ENCODE measurements at regions not wholly inside any gene's neighbourhood (a gene's known extent, or its start where the extent isn't known, plus 50 kb on each side); places are given as distances from the start of the nearest gene placed in this dataset.

GRCh38 chr6:21438986-21439352 is 154.6 kb upstream of the SOX4 start:
- no peak for FAIRE-seq
- no peak for DNase-seq (ENCODE audit: insufficient read length)
- no peak for TF ChIP-seq POLR2AphosphoS5 (IDR thresholded peaks at IDR 0.05; ENCODE audit: low read depth, low read length)
- TF ChIP-seq TAF1 (IDR thresholded peaks at IDR 0.05; ENCODE audit: borderline replicate concordance, low read depth, low read length) = no peak
- no peak for TF ChIP-seq POLR2A (IDR thresholded peaks at IDR 0.05; ENCODE audit: low read depth, low read length)

DNA sequence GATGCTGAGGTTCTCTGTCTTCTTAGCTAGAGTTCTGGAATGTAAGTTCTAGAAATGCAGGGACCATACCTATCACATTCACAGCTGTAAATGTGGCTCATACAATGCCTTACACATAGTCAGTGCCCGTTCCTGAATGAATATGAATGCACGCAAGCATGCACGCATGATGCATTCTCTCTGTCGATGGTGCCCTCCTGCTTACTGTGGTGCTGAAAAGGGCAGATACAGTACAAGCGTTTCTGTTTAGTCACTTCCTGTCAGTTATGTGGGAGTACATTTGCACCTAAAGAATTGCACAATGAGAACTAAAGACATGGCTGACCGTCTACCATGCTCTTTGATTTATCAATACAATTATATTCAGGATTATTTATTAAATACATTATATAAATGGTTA is 152.2 kb upstream of the SOX4 start:
- DNase-seq (ENCODE audit: insufficient read length) = no peak
- TF ChIP-seq TAF1 (IDR thresholded peaks at IDR 0.05; ENCODE audit: borderline replicate concordance, low read depth, low read length) = no peak
- no peak for TF ChIP-seq POLR2AphosphoS5 (IDR thresholded peaks at IDR 0.05; ENCODE audit: low read depth, low read length)
- TF ChIP-seq POLR2A (IDR thresholded peaks at IDR 0.05; ENCODE audit: low read depth, low read length) = no peak
- no peak for FAIRE-seq

- DNase-seq (ENCODE audit: insufficient read length) (no peak), FAIRE-seq (no peak)
- TF ChIP-seq POLR2AphosphoS5 (IDR thresholded peaks at IDR 0.05; ENCODE audit: low read depth, low read length) (no peak), POLR2A (IDR thresholded peaks at IDR 0.05; ENCODE audit: low read depth, low read length) (no peak), TAF1 (IDR thresholded peaks at IDR 0.05; ENCODE audit: borderline replicate concordance, low read depth, low read length) (no peak)
Measured at GRCh38 chr6:21442874-21443273, 150.7 kb upstream of the SOX4 start.

DNA sequence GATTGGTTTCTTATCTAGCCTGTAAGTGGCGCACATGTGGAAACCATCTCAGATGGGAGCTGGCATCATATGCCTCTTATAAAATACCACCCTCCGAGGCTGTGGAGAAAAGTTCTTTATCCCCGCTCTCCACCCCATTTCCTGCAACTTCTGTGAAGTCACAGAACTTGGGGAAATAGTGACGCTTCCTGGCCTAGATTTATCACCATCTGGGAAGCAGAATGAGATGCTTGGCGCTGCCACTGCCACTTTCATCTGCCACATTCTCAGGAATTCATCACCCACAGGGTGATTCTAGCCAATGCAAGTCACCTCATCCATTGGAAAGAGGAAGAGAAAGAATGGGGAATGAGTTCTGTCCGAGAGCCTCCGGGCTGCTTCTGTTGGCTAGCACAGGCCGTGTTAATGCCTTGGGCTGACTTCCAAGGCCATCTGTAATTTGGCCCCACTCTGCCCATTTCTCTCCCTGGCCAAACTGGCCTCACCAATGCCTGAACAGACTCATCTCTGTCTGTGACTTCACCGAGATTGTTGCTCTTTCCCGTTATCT is 148.8 kb upstream of the SOX4 start:
- FAIRE-seq = no peak
- TF ChIP-seq POLR2A (IDR thresholded peaks at IDR 0.05; ENCODE audit: low read depth, low read length) (no peak), POLR2AphosphoS5 (IDR thresholded peaks at IDR 0.05; ENCODE audit: low read depth, low read length) (no peak), TAF1 (IDR thresholded peaks at IDR 0.05; ENCODE audit: borderline replicate concordance, low read depth, low read length) (no peak)
- no peak for DNase-seq (ENCODE audit: insufficient read length)

DNA sequence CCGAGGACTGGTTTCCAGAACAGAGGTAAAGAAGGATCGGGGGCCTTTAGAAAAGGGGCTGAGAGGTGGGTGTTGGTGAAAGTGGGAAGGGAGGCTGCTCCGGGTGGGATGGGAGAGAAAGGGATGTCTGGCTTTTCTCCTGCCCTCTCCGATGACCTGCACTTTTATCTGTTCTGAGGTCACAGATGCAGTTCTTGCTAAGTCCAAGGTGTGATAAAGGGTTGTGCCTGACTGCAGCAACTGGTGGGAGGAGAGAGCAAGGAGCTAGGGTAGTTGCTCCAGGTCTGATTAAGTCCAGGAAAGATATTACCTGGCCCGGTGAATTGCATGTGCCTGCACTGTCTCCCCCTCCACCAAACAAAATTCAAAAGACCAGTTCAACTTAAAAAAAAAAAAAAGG is 145.6 kb upstream of the SOX4 start:
- DNase-seq (ENCODE audit: insufficient read length) = no peak
- no peak for TF ChIP-seq TAF1 (IDR thresholded peaks at IDR 0.05; ENCODE audit: borderline replicate concordance, low read depth, low read length)
- no peak for TF ChIP-seq POLR2A (IDR thresholded peaks at IDR 0.05; ENCODE audit: low read depth, low read length)
- TF ChIP-seq POLR2AphosphoS5 (IDR thresholded peaks at IDR 0.05; ENCODE audit: low read depth, low read length) = no peak
- FAIRE-seq = no peak

- no peak for FAIRE-seq
- no peak for TF ChIP-seq POLR2AphosphoS5 (IDR thresholded peaks at IDR 0.05; ENCODE audit: low read depth, low read length)
- no peak for TF ChIP-seq POLR2A (IDR thresholded peaks at IDR 0.05; ENCODE audit: low read depth, low read length)
- no peak for TF ChIP-seq TAF1 (IDR thresholded peaks at IDR 0.05; ENCODE audit: borderline replicate concordance, low read depth, low read length)
Measured at GRCh38 chr6:21448485-21449109, 145.0 kb upstream of the SOX4 start.

GRCh38 chr6:21450149-21450548 is 143.4 kb upstream of the SOX4 start:
- DNase-seq (ENCODE audit: insufficient read length) = no peak
- no peak for FAIRE-seq
- no peak for TF ChIP-seq POLR2AphosphoS5 (IDR thresholded peaks at IDR 0.05; ENCODE audit: low read depth, low read length)
- no peak for TF ChIP-seq POLR2A (IDR thresholded peaks at IDR 0.05; ENCODE audit: low read depth, low read length)
- no peak for TF ChIP-seq TAF1 (IDR thresholded peaks at IDR 0.05; ENCODE audit: borderline replicate concordance, low read depth, low read length)

More at GRCh38 chr6:21448485-21449109, 145.0 kb upstream of the SOX4 start:
- no peak for DNase-seq (ENCODE audit: insufficient read length)

DNA sequence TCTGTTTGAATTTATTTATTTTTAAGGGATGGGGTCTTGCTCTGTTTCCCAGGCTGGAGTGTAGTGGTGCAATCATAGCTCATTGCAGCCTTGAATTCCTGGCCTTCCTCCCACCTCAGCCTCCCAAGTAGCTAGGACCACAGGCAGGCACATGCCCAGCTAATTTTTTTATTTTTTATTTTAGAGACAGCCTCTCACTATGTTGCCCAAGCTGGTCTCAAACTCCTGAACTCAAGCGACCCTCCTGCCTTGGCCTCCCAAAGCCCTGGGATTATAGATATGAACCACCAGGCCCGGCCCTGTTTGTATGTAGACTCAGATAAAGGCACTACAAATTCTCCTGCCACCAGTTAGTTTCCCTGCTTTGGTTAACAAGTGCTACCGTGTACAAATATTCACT is 142.9 kb upstream of the SOX4 start:
- no peak for TF ChIP-seq TAF1 (IDR thresholded peaks at IDR 0.05; ENCODE audit: borderline replicate concordance, low read depth, low read length)
- TF ChIP-seq POLR2AphosphoS5 (IDR thresholded peaks at IDR 0.05; ENCODE audit: low read depth, low read length) = no peak
- TF ChIP-seq POLR2A (IDR thresholded peaks at IDR 0.05; ENCODE audit: low read depth, low read length) = no peak
- no peak for FAIRE-seq
- DNase-seq (ENCODE audit: insufficient read length) = no peak

GRCh38 chr6:21451546-21452013 is 142.0 kb upstream of the SOX4 start:
- no peak for FAIRE-seq
- DNase-seq (ENCODE audit: insufficient read length) = no peak
- TF ChIP-seq POLR2AphosphoS5 (IDR thresholded peaks at IDR 0.05; ENCODE audit: low read depth, low read length) (no peak), POLR2A (IDR thresholded peaks at IDR 0.05; ENCODE audit: low read depth, low read length) (no peak), TAF1 (IDR thresholded peaks at IDR 0.05; ENCODE audit: borderline replicate concordance, low read depth, low read length) (no peak)

DNA sequence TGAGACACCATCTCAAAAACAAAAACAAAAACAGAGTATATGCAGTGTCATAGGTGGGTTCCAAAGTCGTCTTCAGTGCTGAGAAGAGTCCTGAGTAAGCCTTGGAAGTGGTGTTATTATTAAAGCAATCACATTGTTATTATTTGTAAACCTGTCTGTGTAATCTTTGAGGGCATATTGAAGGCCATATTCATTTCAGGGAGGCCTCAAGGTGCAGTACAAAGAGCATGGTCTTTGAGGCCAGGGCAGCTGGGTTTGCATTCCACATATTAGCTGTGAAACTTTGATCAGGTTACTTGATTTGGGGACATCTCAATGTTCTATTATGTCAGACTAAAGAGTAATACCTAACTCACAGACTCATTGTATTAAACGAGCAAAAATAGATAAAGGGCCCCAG is 139.3 kb upstream of the SOX4 start:
- TF ChIP-seq POLR2A (IDR thresholded peaks at IDR 0.05; ENCODE audit: low read depth, low read length) = no peak
- TF ChIP-seq TAF1 (IDR thresholded peaks at IDR 0.05; ENCODE audit: borderline replicate concordance, low read depth, low read length) = no peak
- no peak for TF ChIP-seq POLR2AphosphoS5 (IDR thresholded peaks at IDR 0.05; ENCODE audit: low read depth, low read length)
- FAIRE-seq = no peak
- DNase-seq (ENCODE audit: insufficient read length) = no peak

- FAIRE-seq (no peak), DNase-seq (ENCODE audit: insufficient read length) (no peak)
- TF ChIP-seq POLR2AphosphoS5 (IDR thresholded peaks at IDR 0.05; ENCODE audit: low read depth, low read length) (no peak), TAF1 (IDR thresholded peaks at IDR 0.05; ENCODE audit: borderline replicate concordance, low read depth, low read length) (no peak), POLR2A (IDR thresholded peaks at IDR 0.05; ENCODE audit: low read depth, low read length) (no peak)
Measured at GRCh38 chr6:21455071-21455470, 138.5 kb upstream of the SOX4 start.

DNA sequence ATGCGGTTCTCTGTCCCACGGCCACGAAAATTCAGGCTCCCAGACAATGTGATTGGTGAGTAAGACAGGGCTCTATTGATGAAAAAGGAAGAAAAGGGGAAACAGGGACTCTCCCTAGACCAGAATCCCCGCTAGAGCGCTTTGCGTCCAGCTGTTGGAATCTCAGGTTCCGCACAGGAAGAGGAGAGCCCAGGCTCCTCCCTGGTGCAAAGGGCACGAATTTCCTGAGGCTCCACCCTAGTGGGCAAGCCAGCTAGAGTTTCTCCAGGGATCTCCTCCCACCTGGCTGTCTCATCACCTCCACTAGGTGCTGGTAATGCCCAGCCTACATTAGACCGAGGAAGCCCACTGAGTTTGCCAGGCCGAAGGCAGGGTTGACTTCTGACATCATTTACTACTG is 135.9 kb upstream of the SOX4 start:
- FAIRE-seq (no peak), DNase-seq (ENCODE audit: insufficient read length) (no peak)
- TF ChIP-seq POLR2AphosphoS5 (IDR thresholded peaks at IDR 0.05; ENCODE audit: low read depth, low read length) = no peak
- TF ChIP-seq TAF1 (IDR thresholded peaks at IDR 0.05; ENCODE audit: borderline replicate concordance, low read depth, low read length) = no peak
- TF ChIP-seq POLR2A (IDR thresholded peaks at IDR 0.05; ENCODE audit: low read depth, low read length) = no peak
